HFFc6 (cell line): ENCODE measurements at regions not wholly inside any gene's neighbourhood (a gene's known extent, or its start where the extent isn't known, plus 50 kb on each side); places are given as distances from the start of the nearest gene placed in this dataset.
"Not testable (repeated sequence)": the region's sequence is repeated elsewhere in the genome, so short reads cannot be mapped to it uniquely, and the experiment has no call there.

Experiments
- DNase-seq: peaks from one replicate; pipeline ENCODE4 v3.0.0-alpha.2; 2018
- H3K27ac Mint-ChIP-seq: 2 replicates; pipeline ENCODE4 v1.8.0; 2020; ENCODE audit warnings: mild to moderate bottlenecking, mixed read lengths
- H3K27me3 Mint-ChIP-seq: 2 replicates; pipeline ENCODE4 v1.8.0; 2021; ENCODE audit warnings: mild to moderate bottlenecking, moderate library complexity, mixed read lengths; ENCODE audit not compliant: insufficient read depth
- H3K36me3 Mint-ChIP-seq: 2 replicates; pipeline ENCODE4 v1.8.0; 2021; ENCODE audit warnings: low read depth, mixed read lengths
- H3K4me1 Mint-ChIP-seq: 2 replicates; pipeline ENCODE4 v1.8.0; 2020; ENCODE audit warnings: low read depth, mixed read lengths
- H3K4me3 Mint-ChIP-seq: 2 replicates; pipeline ENCODE4 v1.8.0; 2020; ENCODE audit warnings: mild to moderate bottlenecking, moderate library complexity, mixed read lengths
- H3K9me3 Mint-ChIP-seq: 2 replicates; pipeline ENCODE4 v1.8.0; 2020; ENCODE audit warnings: mild to moderate bottlenecking, mixed read lengths
- CTCF ChIP-seq: fragments of 200-600 bp; sonication (generic); IDR thresholded peaks from 2 replicates; pipeline ENCODE4 v1.5.0; 2021; ENCODE audit warnings: antibody characterized with exemption, mild to moderate bottlenecking

GRCh38 chr2:189238903-189239302 is 59.3 kb upstream of the COL5A2 start:
- H3K4me3 Mint-ChIP-seq: no peak overlapping the region
- no peak overlapping the region for H3K27ac Mint-ChIP-seq
- no peak for TF ChIP-seq CTCF
- H3K9me3 Mint-ChIP-seq: peaks cover 13% of the 10 kb centered on the region
- peaks cover 2% of the 10 kb centered on the region; the same call in 1 of the 2 replicates for H3K27me3 Mint-ChIP-seq
- no peak for DNase-seq
- peaks cover 14% of the 10 kb centered on the region for H3K36me3 Mint-ChIP-seq
- peaks cover 17% of the 10 kb centered on the region for H3K4me1 Mint-ChIP-seq

DNA sequence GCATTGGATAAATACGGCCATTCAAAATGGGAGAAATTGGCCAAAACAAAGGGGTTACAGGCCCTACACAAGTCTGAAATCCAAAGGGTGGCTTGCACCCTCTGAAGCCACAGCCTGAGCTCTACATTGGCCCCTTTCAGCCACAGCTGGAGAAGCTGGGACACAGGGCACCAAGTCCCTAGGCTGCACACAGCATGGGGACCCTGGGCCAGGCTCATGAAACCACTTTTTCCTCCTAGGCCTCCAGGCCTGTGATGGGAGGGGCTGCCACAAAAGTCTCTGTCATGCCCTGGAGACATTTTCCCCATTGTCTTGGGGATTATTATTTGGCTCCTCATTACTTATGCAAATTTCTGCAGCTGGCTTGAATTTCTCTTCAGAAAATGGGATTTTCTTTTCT is 64.3 kb upstream of the COL5A2 start:
- H3K9me3 Mint-ChIP-seq: peaks cover 23% of the 10 kb centered on the region
- H3K27me3 Mint-ChIP-seq, DNase-seq, H3K27ac Mint-ChIP-seq, H3K4me3 Mint-ChIP-seq, H3K4me1 Mint-ChIP-seq: not testable (repeated sequence)
- H3K36me3 Mint-ChIP-seq: peaks cover 26% of the 10 kb centered on the region

DNA sequence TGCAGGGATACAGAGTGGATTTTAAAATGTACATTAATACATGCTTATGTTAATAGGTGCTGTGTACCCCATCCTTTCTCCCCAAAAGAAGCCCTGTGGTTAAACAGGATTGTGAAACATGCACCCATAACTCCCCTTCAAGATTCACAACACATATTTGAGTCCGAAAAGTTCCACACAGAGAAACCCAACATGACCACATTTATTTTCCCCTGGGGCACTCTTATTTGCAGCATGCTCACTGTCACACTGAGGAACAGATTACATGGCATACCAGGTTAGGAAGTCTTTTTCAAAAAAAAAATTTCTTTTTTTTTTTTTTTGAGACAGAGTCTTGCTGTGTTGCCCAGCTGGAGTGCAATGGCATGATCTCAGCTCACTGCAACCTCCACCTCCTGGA is 67.7 kb upstream of the COL5A2 start:
- no peak overlapping the region for H3K4me3 Mint-ChIP-seq
- H3K27ac Mint-ChIP-seq: no peak overlapping the region
- peaks cover 26% of the 10 kb centered on the region for H3K36me3 Mint-ChIP-seq
- peaks cover 4% of the 10 kb centered on the region; the same call in 1 of the 2 replicates for H3K27me3 Mint-ChIP-seq
- peaks cover 20% of the 10 kb centered on the region for H3K4me1 Mint-ChIP-seq
- peaks cover 23% of the 10 kb centered on the region for H3K9me3 Mint-ChIP-seq
- TF ChIP-seq CTCF: no peak
- DNase-seq: no peak

GRCh38 chr2:189248141-189248540 is 68.6 kb upstream of the COL5A2 start:
- peaks cover 16% of the 10 kb centered on the region for H3K9me3 Mint-ChIP-seq
- no peak overlapping the region for H3K27ac Mint-ChIP-seq
- DNase-seq: no peak

DNA sequence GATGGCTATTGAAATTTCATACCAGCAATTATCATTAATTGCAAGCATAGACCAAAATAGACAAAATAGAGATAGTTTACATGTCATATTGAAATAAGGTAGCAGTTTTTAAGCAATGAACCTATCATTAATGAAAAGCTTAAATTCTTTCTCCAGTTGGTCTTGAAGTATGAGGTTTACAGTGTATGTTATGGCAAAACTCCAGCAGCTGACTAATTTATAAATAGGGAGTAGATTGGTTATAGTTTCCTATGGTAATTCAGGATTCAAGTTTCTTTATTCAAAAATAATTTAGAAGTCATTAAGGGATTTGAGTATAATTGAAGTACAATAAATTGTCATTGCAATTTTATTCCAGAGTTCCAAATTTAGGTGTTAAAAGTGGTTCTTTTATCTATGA is 69.6 kb upstream of the COL5A2 start:
- no peak for TF ChIP-seq CTCF
- Mint-ChIP-seq H3K9me3 (peaks cover 8% of the 10 kb centered on the region), H3K36me3 (peaks cover 9% of the 10 kb centered on the region)

More at GRCh38 chr2:189248141-189248540, 68.6 kb upstream of the COL5A2 start:
- Mint-ChIP-seq H3K27me3 (peaks cover 4% of the 10 kb centered on the region; the same call in 1 of the 2 replicates), H3K4me3 (no peak overlapping the region), H3K36me3 (peaks cover 18% of the 10 kb centered on the region), H3K4me1 (peaks cover 26% of the 10 kb centered on the region)
- no peak for TF ChIP-seq CTCF

DNA sequence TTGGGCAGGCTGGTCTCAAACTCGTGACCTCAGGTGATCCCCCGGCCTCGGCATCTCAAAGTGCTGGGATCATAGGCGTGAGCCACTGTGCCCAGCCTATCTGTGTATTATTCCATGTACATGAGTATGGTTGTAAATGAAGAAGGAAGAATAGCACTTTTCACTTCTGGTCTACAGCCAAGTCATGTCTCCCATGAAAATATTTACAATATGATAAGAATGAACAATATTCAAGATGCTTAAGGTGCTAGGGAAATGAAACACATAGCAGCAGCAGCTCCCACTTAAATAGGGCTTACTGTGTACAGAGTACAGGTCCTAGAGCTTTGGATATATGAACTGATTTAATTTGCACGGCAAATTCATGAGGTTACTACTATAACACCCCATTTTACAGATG is 70.3 kb upstream of the COL5A2 start:
- Mint-ChIP-seq H3K4me1 (peaks cover 44% of the 10 kb centered on the region), H3K9me3 (peaks cover under 1% of the 10 kb centered on the region), H3K27me3 (peaks cover 4% of the 10 kb centered on the region; the same call in 1 of the 2 replicates), H3K27ac (no peak overlapping the region), H3K4me3 (no peak overlapping the region), H3K36me3 (peaks cover 2% of the 10 kb centered on the region)
- TF ChIP-seq CTCF: no peak
- DNase-seq: no peak

More for the DNA sequence above, 69.6 kb upstream of the COL5A2 start:
- peaks cover 4% of the 10 kb centered on the region; the same call in 1 of the 2 replicates for H3K27me3 Mint-ChIP-seq
- H3K4me3 Mint-ChIP-seq: no peak overlapping the region
- peaks cover 36% of the 10 kb centered on the region for H3K4me1 Mint-ChIP-seq
- peak; percentile 62 for DNase-seq
- no peak overlapping the region for H3K27ac Mint-ChIP-seq
